ENCODE measurements at regions not wholly inside any gene's neighbourhood (a gene's known extent, or its start where the extent isn't known, plus 50 kb on each side); places are given as distances from the start of the nearest gene placed in this dataset.

DNA sequence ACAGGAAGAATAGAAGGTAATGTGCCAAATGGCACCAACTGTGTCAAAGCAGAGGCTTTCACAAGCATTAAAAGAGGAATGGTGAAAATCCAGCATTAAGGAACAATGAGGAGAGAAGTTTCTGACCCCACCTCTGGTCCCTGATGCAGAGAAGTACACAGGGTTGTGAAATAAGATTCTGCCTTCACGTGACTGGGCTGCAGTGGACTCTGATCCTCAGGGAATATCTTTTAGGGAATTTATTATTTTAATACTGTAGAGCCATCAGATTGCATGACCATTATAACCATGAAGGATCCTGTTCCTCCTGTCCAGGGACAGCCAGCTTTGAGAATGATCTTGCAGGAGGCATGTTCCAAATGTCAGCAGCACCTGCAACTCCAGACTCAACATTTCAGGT lies 74.4 kb upstream of the FAR1 start:
- no peak overlapping the region for H3K27ac ChIP-seq (ENCODE audit: low read depth in 1 of 2, low read length in 2 of 2)
- H3K9me3 ChIP-seq (ENCODE audit: control insufficient read depth in 1 of 2, insufficient read depth in 1 of 2, low read length in 2 of 2): peaks cover 0 to 7% of the 10 kb centered on the region in 2 experiments
- ChIA-PET CTCF (no interaction called here), POLR2A (no interaction called here)
- H3K4me3 Mint-ChIP-seq: no peak overlapping the region
- no peaks in the 10 kb centered on the region for H3K36me3 ChIP-seq (ENCODE audit: insufficient read depth, low read length)
- no peaks in the 10 kb centered on the region for H3K4me1 Mint-ChIP-seq (ENCODE audit: low read depth)
- no peaks in the 10 kb centered on the region for H3K4me1 ChIP-seq (ENCODE audit: insufficient read depth, low read length)
- H3K27ac Mint-ChIP-seq: no peak overlapping the region
- peaks cover 0 to 3% of the 10 kb centered on the region in 2 experiments for H3K27me3 ChIP-seq (ENCODE audit: control insufficient read depth in 1 of 2, insufficient read depth in 2 of 2, low read length in 2 of 2)
- no peak overlapping the region for H3K4me3 ChIP-seq (ENCODE audit: low read length)
- H3K27me3 Mint-ChIP-seq: peaks cover 13% of the 10 kb centered on the region
- no peaks in the 10 kb centered on the region for H3K9me3 Mint-ChIP-seq
- intact Hi-C loops (cut with DNase I, micrococcal nuclease): no loop called here
- no peaks in the 10 kb centered on the region for H3K36me3 Mint-ChIP-seq (ENCODE audit: low read depth)
- no peak for DNase-seq
- TF ChIP-seq, protein P1, sequence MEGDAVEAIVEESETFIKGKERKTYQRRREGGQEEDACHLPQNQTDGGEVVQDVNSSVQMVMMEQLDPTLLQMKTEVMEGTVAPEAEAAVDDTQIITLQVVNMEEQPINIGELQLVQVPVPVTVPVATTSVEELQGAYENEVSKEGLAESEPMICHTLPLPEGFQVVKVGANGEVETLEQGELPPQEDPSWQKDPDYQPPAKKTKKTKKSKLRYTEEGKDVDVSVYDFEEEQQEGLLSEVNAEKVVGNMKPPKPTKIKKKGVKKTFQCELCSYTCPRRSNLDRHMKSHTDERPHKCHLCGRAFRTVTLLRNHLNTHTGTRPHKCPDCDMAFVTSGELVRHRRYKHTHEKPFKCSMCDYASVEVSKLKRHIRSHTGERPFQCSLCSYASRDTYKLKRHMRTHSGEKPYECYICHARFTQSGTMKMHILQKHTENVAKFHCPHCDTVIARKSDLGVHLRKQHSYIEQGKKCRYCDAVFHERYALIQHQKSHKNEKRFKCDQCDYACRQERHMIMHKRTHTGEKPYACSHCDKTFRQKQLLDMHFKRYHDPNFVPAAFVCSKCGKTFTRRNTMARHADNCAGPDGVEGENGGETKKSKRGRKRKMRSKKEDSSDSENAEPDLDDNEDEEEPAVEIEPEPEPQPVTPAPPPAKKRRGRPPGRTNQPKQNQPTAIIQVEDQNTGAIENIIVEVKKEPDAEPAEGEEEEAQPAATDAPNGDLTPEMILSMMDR (IDR thresholded peaks at IDR 0.05): no peak
- ATAC-seq (ENCODE audit: poor library complexity): no peak

DNA sequence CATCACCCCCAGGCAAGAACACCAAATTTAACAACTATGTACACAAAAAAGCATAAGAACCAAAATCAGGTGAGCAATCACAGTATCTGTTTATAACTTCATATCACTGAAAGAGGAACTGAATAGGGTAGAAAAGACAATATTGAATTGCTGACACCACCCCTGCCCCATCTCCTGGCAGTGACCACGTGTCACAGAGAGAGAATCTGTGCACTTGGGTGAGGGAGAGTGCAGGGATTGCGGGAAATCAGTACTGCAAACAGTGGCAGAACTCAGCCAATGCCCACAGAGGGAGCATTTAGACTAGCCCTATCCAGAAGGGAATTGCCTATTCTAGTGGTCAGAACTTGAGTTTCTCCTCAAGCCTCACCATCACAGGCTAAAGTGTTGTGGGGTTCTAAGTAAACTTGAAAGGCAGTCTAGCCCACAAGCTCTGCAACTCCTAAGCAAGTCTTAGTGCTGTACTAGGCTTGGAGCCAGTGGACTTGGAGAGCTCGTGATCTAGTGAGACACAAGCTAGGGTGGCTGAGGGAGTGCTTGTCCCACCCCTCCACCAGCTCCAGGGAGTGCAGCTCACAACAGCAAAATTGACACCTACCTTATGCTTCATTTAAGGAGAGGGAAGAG lies 82.8 kb upstream of the PTH start:
- Histone ChIP-seq H3K36me3 (ENCODE audit: insufficient read depth, low read length) (no peaks in the 10 kb centered on the region), H3K4me1 (ENCODE audit: insufficient read depth, low read length) (no peaks in the 10 kb centered on the region), H3K4me3 (ENCODE audit: low read length) (no peak overlapping the region), H3K27me3 (ENCODE audit: control insufficient read depth in 1 of 2, insufficient read depth in 2 of 2, low read length in 2 of 2) (peaks cover 0 to 10% of the 10 kb centered on the region in 2 experiments), H3K27ac (ENCODE audit: low read depth in 1 of 2, low read length in 2 of 2) (no peak overlapping the region), H3K9me3 (ENCODE audit: control insufficient read depth in 1 of 2, insufficient read depth in 1 of 2, low read length in 2 of 2) (peaks cover 0 to 16% of the 10 kb centered on the region in 2 experiments)
- ChIA-PET POLR2A (no interaction called here), CTCF (no interaction called here)
- no peak for DNase-seq
- TF ChIP-seq, protein P1 (IDR thresholded peaks at IDR 0.05): no peak
- intact Hi-C loops (cut with DNase I, micrococcal nuclease): no loop called here
- Mint-ChIP-seq H3K36me3 (ENCODE audit: low read depth) (peaks cover 7% of the 10 kb centered on the region), H3K27me3 (peaks cover 41% of the 10 kb centered on the region), H3K4me3 (no peak overlapping the region), H3K27ac (no peak overlapping the region), H3K4me1 (ENCODE audit: low read depth) (no peaks in the 10 kb centered on the region), H3K9me3 (peaks cover 12% of the 10 kb centered on the region)
- no peak for ATAC-seq (ENCODE audit: poor library complexity)

DNA sequence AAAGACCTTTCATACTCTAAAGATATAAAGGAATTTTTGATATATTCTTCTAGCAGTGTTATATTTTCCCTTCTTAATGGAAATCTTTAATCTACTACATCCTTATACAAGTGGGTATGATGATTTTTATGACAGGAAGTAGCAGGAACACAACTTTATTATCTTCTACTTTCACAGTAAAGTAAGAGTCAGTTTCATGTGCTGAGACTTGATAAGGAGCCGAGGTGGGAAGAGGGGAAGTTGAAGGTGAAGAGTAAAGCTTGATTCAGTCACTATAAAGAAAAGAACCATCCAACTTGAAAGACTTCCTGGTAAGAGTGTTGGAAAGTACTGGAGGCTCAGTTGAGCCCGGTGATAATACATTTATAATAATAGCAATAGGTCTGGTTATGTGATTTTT lies 82.1 kb upstream of the PTH start:
- H3K27me3 Mint-ChIP-seq: peaks cover 36% of the 10 kb centered on the region
- H3K27me3 ChIP-seq (ENCODE audit: control insufficient read depth in 1 of 2, insufficient read depth in 2 of 2, low read length in 2 of 2): peaks cover 0 to 10% of the 10 kb centered on the region in 2 experiments
- intact Hi-C loops (cut with DNase I, micrococcal nuclease): no loop called here
- H3K9me3 Mint-ChIP-seq: peaks cover 9% of the 10 kb centered on the region
- no peak for ATAC-seq (ENCODE audit: poor library complexity)
- CTCF ChIA-PET: no interaction called here
- TF ChIP-seq, protein P1 (IDR thresholded peaks at IDR 0.05): no peak
- peaks cover 7% of the 10 kb centered on the region for H3K36me3 Mint-ChIP-seq (ENCODE audit: low read depth)
- H3K4me3 Mint-ChIP-seq: no peak overlapping the region
- DNase-seq: no peak
- H3K27ac ChIP-seq (ENCODE audit: low read depth in 1 of 2, low read length in 2 of 2): no peak overlapping the region
- no peaks in the 10 kb centered on the region for H3K36me3 ChIP-seq (ENCODE audit: insufficient read depth, low read length)
- H3K9me3 ChIP-seq (ENCODE audit: control insufficient read depth in 1 of 2, insufficient read depth in 1 of 2, low read length in 2 of 2): peaks cover 0 to 14% of the 10 kb centered on the region in 2 experiments
- H3K4me1 ChIP-seq (ENCODE audit: insufficient read depth, low read length): no peaks in the 10 kb centered on the region
- H3K4me3 ChIP-seq (ENCODE audit: low read length): no peak overlapping the region
- no peak overlapping the region for H3K27ac Mint-ChIP-seq
- H3K4me1 Mint-ChIP-seq (ENCODE audit: low read depth): no peaks in the 10 kb centered on the region
- POLR2A ChIA-PET: no interaction called here

All from CD4-positive, alpha-beta T cell (primary cell).